HG02588 (cell line): ENCODE measurements at regions not wholly inside any gene's neighbourhood (a gene's known extent, or its start where the extent isn't known, plus 50 kb on each side); places are given as distances from the start of the nearest gene placed in this dataset.

Source experiments
- ATAC-seq: cut with Tn5 transposase; IDR thresholded peaks from one replicate; pipeline ENCODE4 v1.9.1; 2021; ENCODE audit warnings: mild to moderate bottlenecking, moderate library complexity; ENCODE audit not compliant: unreplicated experiment

DNA sequence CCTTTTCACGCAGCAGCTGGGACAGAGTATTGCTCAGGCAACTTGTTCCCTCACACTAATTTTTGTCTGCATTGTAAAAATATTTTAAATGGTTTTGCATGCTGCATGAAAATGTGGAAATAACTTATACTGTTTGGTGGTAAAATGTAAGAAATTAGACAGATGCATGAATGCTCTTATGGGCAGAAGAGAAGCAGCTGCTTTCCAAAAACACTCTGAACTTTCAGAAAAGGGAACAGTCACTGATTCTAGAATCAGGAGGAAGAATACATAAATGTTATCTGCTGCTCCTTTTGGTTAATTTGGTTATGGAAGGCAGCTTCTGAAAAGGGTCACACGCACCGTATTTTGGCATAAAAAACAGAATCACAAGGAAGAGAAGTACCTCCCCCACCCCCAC is 87.0 kb upstream of the RUNX1 start:
- ATAC-seq, result no peak

DNA sequence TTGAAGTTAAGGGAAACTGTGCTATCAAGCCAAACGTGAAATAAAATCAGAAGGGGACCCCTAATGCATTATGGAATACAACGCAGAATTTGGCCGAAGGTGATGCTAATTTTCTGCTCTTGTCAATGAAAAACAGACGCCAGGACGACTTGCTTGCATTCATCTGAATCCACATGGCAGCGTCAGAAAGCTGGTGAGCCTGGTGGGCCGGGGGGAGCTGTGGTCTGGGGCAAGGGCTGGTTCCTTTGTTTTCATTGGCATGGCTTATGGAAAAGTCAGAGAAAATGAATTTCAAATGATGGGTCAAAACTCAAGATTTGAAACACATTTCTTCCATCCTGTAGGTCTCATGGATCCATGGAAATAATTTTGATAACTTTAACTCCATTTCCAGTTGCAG is 86.4 kb upstream of the RUNX1 start:
- ATAC-seq, result no peak

DNA sequence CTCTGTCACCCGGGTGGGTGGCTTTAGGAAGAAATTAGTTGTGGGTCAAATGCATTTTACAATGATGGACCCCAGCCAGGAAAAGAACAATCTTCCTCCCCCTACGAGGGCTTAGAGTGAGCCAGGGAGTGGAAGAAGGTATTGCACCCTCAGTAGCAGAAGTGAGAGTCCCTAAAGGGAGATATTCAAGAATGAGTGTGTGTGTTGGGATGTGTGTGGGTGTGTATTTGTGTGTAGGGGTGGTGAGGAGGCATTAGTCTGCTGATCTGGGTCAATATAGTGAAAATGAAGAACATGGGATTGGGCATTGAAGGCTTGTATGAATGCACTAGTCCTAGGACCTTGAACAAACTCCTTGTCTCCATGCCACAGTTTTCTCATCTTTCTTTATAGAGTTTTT is 85.2 kb upstream of the RUNX1 start:
- no peak for ATAC-seq

DNA sequence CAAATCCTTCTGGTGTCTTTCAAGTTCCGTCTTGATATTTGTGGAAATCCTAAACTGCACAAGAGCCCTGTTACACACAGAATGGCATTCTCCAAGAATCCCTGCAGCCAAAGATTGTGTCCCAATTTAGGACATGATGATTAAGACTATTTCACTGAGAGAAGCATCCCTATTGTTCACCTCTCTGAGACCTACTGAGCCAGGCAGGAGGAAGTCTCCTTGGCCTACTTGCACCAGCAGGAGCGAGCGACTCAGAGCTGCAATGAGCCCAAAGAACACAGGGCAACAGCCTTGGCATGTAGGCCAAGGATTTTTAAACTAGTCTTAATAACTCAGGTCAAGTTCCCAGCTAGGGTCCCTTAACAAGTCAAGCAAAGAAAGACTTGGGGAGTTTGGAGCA is 79.4 kb upstream of the RUNX1 start:
- ATAC-seq, result no peak

DNA sequence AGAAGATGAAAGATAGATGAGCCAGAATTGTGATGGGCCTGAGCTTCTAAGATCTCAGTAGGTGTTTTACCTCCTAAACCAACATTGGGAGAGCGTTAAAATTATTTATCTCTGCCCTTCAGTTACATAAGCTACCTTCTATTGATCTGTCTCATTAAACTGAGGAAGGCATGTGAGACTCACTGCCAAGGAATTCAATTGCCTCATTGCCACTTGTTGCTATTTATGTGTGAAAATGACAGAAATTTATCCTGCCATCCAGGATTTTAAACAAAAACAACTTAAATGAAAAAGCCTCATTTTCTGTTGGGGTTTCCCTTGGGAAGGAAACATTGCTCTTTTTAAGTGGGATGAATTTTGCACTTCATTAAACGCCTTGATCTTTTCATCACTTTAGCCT is 78.7 kb upstream of the RUNX1 start:
- ATAC-seq, result no peak

DNA sequence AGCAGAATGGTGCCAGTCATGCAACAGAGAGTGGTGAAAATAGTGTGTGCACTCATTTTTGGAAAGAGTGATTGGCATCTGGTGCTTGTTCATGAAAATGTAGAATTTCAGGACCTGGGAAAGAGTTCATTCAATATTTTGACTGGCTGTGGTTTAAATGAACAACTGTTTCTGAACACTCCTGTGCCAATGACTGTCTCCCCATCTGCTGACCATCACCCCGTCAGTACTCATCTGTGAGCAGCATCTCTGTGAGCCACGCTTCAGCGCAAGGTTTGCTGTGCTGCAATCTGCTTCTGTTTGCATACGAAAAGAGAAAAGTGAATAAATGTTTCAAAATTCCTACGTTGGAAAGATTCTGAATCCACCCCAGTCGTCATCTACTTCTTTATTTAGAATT is 77.9 kb upstream of the RUNX1 start:
- ATAC-seq, result no peak

DNA sequence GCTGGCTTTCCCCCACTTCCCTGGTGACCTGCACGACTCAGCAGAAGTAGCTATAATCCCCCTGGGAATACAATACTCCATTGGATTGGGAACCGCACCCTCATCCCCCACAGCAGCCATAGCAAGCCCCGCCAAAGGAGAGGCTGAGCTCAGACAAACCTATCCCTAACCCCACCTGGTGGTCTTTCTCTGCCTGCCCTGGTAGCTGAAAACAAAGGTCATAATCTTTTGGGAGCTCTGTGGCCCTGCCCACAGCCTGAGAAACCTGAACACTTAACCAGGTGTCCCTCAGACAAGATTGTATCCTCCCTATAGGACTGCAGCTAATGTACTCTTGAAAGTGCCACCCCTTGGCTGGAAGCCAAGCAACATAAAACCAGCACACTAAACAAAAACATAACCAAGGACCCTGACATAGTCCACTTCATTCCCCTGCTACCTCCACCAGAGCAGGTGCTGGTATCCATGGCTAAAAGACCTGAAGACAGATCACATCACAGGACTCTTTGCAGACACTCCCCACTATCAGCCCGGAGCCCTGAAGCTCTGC is 71.6 kb upstream of the RUNX1 start:
- ATAC-seq, result no peak

DNA sequence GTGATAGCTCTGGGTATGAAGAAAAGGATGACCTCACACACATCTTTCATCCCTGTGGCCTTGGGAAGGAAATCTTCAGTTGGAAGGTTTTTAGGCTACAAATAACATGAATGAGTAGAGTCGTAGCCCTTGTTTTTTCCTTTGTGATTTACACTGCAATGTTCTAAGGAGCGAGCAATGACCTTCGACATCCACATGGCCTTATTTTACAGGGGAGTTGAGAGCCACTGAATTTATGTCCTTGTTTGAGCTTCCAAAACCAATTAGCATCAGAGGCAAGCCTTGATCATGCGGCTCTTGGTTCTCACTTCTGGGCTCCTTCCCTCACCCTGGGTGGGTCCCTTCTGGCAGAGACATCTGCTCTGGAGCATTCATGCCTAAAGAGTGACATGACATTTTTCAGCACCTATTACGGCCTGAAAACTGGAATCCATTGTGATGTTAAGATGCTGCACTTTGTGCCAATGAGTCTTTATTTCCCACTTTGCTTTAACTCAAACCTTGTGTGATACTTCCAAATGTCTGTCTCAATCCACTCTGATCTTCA is 70.5 kb upstream of the RUNX1 start:
- no peak for ATAC-seq

DNA sequence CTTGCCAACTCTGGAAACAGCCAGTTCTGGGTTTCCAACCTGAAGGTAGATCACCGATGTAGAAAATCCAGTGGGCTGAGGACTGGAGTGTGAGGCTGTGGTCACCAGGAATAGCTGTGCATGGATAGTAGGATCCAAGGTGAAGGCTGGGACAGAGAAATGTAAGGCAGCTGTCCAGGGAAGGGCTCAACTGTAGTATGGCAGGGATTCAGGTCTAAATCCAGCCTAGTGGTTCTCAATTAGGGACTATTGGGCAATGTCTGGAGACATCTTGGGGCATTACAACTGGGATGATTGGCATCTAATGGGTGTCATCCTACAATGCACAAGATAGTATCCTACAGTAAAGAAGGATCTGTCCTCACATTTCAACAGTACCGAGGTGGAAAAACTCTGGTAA is 67.7 kb upstream of the RUNX1 start:
- ATAC-seq, result no peak

DNA sequence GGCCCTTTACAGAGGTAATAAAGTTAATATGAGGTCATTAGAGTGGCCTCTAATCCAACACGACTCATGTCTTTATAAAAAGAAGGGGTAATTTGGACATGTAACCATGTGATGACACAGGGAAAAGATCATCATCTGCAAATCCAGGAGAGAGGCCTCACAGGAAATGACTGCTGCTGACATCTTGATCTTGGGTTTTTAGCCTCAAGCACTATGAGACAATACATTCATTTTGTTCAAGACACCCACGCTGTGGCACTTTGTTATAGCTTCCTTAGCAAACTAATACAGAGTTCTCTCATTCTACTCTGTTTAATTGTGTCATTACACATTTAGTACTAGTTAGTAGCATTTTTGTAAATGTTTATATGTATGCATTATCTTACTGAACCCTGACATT is 64.0 kb upstream of the RUNX1 start:
- no peak for ATAC-seq

DNA sequence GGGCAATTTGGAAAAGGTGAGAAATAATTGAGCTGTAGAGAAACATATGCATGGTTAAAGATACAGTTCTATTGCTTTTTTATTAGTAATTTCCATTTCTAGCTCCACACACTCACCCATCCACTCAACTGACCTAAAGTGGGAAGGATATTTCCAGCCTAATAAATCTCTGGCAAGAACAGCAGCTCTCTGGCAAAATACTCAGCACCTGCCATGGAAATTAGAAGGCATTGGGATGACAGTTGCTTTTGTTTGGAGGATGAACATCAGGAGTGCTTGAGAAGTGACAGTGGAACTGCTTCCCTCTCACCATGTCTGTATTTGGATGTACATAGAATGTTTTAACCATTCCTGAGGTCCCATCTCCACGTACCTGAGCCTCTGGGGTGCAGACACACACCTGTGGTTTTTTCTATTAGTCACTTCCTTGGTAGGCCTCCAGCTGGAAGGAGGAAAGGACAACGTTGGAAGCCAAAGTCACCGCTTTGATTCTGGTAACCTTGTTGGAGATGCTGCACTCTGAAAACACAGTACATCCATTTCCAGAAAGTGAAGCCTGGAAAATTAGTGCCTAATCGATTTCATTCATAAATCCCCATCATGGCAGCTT is 62.3 kb upstream of the RUNX1 start:
- no peak for ATAC-seq

DNA sequence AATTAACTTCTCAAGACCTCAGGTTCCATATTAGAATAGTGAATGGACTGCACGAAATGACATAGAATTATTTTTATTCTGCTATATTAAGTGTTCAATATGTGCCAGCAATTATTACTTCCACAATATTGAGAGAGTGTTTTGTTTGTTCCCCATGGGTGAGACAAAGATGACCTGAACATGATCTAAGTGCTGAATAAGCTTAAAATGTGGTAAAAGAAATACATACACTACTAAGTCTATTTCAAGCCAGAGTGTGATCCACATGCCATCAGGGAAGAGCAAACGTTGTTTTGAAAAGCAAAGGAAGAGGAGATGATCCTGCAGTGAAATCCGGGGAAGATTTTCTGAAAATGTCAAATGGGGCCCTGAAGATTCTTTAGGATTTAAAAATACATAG is 59.8 kb upstream of the RUNX1 start:
- no peak for ATAC-seq

DNA sequence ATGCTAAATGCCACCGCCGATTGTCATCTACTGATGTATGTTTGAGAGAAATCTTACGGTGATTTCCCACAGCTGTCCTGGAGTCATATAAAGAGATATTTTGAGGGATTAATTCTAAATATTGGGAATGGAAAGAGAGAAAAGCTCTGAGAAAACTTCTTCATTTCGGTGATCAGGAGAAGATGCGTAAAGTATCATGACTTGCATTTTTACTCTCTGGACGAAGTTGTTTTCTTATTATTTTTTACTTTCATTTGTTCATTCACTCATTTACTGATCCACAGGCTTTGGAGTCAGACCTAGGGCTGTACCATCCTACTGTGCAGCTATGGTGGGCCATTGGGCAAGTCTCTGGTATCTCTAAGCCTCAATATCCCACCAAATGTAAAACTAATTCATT is 58.4 kb upstream of the RUNX1 start:
- no peak for ATAC-seq

DNA sequence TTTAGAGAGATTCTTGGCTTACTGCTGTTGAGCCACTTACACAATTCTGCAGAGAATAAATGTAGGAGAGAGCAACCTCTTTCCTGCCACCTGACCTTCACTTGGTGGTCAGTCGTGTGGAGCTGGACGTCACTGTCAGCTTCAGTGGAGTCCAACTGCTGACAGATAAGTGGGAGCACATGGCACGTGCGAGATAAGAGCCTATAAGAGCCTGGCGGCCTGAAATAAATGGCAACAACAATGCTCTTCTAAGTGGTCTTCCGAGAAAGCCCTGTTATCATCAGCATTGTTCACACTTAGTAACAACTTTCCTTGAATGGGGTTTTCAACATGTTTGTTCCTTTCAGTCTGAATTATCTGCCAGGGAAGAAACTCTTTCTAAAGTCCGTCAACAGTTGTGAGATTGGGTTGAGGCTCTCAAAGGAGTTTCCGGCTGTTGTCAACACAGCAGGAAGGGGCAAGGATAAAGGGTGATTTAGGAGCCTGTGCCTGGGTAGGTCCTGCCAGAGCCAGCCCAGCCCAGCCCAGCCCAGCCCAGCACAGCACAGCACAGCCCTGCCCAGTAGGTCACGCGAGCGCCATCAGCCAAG is 57.2 kb upstream of the RUNX1 start:
- no peak for ATAC-seq

DNA sequence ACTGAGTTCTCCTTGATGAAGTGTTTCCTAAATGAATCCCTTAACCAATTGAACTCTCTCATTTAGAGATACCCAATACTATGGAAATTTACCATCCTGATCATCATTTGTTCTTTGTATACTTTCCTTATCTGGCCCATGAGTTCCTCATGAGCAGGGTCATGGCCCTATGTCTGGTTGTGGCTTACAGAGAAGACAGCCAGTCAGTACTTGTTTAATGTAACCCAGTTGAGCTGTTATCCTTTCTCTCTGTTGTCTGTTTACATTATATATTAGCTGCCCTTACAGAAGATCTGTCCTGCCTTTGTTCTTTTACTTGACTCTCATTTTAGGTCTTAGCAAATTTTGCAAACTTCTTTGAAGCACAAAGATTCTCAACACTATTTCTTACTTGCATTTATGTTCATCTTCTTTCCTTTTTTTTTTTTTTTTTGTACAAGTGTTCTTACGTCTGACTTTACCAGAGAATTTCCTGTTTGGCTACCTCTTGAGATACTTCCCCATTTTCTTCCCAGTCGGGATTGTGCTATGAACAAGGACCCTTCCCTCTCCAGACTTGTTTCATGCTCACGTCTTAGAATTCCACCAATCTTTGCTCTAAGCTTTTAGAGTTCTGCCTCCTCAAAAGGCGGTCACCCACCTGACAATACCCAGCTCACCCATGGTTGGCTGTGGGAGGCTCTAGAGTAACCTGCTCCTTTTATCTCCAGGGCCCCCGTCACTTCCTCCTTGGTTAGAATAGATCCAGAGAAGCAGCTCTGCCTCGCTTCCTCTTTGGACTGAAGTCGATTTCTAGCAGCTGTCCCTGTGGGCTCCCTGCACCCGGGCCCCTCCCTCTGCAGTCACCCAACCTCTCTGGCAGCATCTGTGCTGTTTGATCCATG is 53.6 kb upstream of the RUNX1 start:
- ATAC-seq, result no peak

DNA sequence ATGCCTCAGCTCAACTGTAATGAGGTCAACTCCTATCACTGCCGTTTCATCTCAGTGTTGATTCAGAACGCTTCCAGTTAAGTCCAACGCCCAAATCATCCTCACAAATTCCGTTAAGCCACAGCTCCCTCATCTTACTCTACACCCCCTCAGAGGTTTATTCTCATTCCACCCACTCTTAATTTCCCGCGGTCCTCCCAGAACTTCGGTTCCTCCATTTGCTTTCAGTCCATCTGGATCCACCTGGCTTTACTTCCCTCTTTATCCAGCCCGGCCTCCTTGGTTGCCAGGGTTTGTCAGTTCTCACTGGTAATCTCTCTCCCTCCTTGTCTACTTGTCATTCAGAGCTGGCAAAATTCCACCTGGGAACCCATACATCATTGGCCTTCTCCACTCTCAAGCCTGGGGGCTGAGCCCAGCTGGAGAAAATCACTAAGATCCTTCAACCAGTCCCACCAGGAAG is 51.3 kb upstream of the RUNX1 start:
- no peak for ATAC-seq

DNA sequence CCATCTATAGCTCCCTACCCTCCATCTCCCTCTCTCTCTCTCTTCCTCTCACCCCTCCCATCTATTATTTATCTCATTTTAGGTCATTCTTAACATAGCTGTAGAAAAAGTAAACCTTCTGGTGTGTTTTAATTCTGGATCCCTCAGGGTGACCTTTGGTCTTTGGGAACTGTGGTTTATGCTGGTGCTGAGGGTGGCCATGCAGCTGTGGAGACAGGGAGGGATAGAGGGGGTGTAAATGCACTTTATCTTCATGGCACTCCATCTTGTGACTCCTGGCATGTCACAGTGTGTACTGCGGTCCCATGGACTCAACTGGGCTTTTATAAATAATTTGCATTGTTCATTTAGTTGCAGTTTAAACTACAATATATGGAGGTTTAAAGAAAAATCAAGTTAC is 50.2 kb upstream of the RUNX1 start:
- ATAC-seq, result no peak
